HG03520 (cell line): ENCODE measurements at regions not wholly inside any gene's neighbourhood (a gene's known extent, or its start where the extent isn't known, plus 50 kb on each side); places are given as distances from the start of the nearest gene placed in this dataset.

Experiments used
- ATAC-seq: cut with Tn5 transposase; IDR thresholded peaks from one replicate; pipeline ENCODE4 v1.9.1; 2021; ENCODE audit warnings: mild to moderate bottlenecking, moderate library complexity; ENCODE audit not compliant: unreplicated experiment

- no peak for ATAC-seq
These were observed 1176.8 kb upstream of the GYPC start for GRCh38 chr2:125479143-125479636.

GRCh38 chr2:125490308-125490707, 1165.7 kb upstream of the GYPC start:
- no peak for ATAC-seq

GRCh38 chr2:125491663-125492062, 1164.3 kb upstream of the GYPC start:
- ATAC-seq, result no peak

DNA sequence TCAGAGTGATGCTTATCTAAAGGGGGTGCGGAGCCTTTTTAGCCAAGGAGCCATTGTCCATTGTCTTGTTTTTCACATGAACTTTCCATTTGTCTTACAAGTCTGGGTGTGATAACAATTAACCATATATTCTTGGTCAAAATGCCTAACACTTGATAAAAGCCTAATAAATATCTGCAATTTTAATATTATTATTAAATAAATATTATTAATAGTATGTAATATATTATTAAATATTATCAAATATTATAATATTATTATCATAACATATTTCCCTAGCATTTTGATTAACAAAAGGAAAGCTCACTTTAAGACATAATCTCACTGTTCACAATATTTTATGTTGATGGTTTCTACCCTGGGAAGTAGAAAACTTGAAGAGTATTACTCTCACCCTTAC, 1143.6 kb upstream of the GYPC start:
- ATAC-seq, result no peak

GRCh38 chr2:125516496-125517109, 1139.4 kb upstream of the GYPC start:
- no peak for ATAC-seq

- ATAC-seq, result no peak
These were observed 1129.9 kb upstream of the GYPC start for GRCh38 chr2:125526093-125526492.

GRCh38 chr2:125535089-125535488, 1120.9 kb upstream of the GYPC start:
- no peak for ATAC-seq

DNA sequence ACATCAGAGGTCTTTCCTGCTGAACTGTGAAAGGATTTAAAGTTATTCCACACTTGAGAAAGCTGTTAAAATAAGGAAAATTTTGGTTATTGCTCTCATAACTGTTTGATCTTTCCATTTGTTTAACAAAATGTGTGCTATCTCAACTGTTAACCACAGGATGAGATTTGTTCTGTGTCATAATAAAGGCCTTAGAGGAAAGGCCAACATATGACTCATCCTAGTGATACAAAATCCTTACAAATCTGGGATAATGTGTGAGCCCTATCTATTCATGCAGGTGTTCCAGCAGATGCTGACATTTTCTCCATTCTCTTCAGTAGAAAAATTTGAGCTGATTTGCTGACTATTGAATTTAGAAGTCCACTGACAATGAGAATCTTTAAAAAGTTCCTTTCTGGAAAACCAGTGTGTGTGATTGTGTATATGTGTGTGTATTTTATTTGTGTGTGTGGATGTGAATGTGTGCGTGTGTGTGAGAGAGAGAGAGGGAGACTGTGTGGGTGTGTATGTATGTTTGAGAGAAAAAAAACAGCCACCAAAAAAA, 1111.9 kb upstream of the GYPC start:
- ATAC-seq, result no peak

- ATAC-seq, result no peak
These were observed 1102.2 kb upstream of the GYPC start for GRCh38 chr2:125553768-125554167.

GRCh38 chr2:125554956-125555355, 1101.0 kb upstream of the GYPC start:
- ATAC-seq, result no peak

GRCh38 chr2:125559186-125559585, 1096.8 kb upstream of the GYPC start:
- peak; percentile 61 for ATAC-seq

- ATAC-seq, result no peak
These were observed 1095.1 kb upstream of the GYPC start for GRCh38 chr2:125560855-125561254.

- ATAC-seq, result no peak
These were observed 1094.7 kb upstream of the GYPC start for GRCh38 chr2:125561302-125561701.

DNA sequence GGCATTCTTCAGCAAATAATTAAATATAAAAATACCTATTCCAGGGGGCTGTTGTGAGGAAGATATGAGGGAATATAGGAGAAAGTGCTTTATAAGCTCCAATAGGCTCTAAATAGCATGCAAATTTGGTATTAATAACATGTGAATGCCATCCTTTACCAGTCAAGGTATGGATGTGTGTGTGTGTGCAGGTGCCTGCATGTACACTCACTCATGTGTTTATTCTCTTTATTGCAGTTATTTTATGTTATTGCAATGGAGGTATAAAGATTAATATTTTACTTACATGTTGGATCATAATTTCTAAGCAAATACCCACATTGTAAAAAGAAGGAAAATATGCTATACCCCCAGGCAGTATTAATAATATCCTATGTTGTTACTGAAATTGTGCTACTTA, 1093.0 kb upstream of the GYPC start:
- ATAC-seq, result no peak

DNA sequence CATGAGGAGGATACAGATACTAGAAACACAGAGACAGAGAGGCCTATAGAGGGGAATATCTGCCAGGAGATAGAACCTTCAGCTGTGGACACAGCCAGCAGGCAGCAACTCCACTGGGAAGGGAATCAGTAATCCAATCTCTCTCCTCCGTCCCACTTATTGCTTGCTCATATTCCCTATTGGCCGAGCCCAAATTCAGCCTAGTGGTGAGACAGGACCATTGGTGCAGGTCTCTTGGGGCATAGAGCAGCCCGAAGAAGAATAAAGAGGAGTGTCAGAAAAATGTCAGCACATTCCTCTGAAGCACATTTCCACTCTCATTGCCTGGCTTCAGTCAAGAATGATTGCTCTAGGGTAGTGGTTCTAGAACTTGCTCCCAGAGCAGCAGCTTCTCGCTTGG, 1091.5 kb upstream of the GYPC start:
- ATAC-seq, result no peak

DNA sequence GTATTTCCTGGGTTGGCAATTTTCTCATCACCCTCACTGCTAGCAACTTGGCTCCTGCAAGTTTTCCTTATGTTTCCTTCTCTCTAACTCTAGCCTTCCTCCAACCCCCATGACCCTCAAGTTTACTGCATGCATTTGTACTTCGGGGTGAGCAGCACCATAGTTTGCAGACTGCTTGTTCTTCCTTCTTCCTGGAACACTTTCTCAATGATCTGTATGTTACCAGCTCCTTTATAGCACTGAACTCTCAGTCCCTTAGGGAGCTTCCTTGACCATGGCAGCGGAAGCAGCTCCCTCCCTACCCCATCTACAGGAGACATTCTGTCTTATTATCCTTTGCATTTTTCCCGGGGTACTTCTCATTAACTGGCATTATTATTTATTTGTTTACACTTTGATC, 1089.5 kb upstream of the GYPC start:
- ATAC-seq, result no peak

DNA sequence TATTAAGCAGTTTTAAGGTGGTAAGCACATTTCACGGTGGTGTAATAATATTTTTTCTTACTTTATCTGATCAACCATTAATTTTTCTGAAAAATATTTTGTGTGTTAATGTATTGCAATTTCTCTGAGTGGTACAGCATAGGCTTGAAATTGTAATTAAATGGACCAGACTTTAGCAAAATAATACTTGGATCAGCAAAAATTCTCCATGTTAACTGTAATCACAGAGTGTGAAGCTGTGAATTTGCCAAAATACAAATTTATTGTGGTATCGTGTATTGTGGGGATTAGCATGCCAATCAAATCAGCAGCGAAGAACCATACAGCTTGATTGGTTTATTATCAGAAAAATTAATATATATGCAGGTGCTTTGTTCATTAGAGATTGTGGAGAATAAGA, 1088.9 kb upstream of the GYPC start:
- ATAC-seq, result no peak

- ATAC-seq, result no peak
These were observed 1083.3 kb upstream of the GYPC start for GRCh38 chr2:125572660-125573059.

DNA sequence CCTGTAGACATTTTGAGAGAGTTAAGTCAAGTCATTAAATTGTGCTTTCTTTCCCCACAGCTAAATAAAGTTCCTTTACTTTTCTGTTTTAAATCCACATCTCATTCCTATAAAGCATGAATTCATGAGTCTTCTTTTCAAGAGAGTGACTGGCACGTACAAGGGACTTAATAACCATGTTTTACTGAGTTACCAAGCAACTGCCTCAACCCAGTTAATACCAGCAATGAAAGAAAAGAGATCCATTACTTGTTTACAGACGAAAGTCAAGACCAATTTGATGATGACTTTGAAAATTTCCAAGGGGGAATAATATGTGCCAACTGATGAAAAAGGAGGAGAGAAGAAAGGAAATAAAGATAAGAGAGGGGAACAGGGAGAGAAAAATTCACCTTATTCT, 1082.5 kb upstream of the GYPC start:
- no peak for ATAC-seq

DNA sequence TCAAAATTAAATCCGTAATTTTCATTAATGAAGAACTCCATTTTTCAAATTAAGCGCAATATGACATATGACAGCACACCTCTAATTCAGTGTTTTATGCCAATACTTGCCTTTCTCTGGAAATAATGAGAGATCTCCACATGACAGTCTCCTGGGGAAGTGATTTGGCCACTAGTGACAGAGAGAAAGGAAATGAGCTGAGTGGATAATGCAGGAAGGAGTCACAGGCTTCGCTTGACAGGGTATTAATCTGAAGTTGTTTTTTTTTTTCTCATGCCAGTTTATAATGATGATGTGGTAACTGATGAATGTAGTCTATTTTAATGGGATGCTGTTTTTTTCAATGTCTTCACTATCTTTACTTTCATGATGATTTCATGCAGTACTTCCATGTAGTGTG, 1079.4 kb upstream of the GYPC start:
- no peak for ATAC-seq

DNA sequence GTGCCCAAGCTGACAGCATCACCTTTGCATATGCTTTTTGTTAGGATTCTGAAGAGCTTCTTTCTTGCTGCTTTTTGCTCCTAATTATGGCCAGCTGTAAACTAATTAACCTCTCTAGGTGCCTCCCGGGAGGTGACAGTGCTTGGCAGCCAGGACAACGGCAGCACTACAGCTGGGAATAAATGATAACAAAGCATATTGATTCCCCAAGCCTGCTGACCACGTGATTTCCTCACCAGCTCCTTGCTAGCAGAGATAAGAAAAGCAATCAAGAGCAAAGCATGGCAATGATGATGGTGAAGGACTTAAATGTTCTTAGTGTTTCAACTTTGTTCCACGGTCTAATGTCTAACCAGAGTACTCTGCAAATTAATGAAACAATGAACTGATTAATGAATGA, 1074.4 kb upstream of the GYPC start:
- no peak for ATAC-seq

- no peak for ATAC-seq
These were observed 1073.4 kb upstream of the GYPC start for GRCh38 chr2:125582516-125582915.

DNA sequence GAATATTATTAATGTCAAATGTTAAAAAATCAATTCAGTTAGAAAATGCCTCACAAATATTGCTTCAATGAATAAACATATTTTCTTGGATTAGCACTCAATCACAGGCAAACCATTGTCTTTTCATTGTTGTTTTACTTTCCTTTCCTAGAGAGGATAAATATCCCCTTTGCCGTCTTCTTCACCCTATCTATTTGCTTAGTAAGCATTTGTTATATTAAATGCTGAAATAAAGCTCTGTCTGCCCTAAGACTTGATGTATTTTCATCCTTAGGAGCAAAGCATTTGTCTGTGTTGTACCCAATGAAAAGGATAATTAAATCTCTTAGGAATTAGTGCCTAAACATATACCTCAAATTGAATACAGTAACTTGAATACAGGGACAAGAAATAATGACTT, 1071.2 kb upstream of the GYPC start:
- ATAC-seq, result no peak
